ENCODE measurements at regions not wholly inside any gene's neighbourhood (a gene's known extent, or its start where the extent isn't known, plus 50 kb on each side); places are given as distances from the start of the nearest gene placed in this dataset.

- Mint-ChIP-seq H3K27me3 (ENCODE audit: unreplicated experiment) (no peaks in the 10 kb centered on the region), H3K9me3 (ENCODE audit: low read depth, unreplicated experiment) (no peaks in the 10 kb centered on the region), H3K27ac (ENCODE audit: unreplicated experiment) (peak overlapping the region; percentile 29), H3K4me1 (ENCODE audit: low read depth, unreplicated experiment) (peaks cover 42% of the 10 kb centered on the region), H3K4me3 (ENCODE audit: low read depth, unreplicated experiment) (no peak overlapping the region), H3K36me3 (ENCODE audit: insufficient read depth, unreplicated experiment) (no peaks in the 10 kb centered on the region)
- TF ChIP-seq, protein P1, sequence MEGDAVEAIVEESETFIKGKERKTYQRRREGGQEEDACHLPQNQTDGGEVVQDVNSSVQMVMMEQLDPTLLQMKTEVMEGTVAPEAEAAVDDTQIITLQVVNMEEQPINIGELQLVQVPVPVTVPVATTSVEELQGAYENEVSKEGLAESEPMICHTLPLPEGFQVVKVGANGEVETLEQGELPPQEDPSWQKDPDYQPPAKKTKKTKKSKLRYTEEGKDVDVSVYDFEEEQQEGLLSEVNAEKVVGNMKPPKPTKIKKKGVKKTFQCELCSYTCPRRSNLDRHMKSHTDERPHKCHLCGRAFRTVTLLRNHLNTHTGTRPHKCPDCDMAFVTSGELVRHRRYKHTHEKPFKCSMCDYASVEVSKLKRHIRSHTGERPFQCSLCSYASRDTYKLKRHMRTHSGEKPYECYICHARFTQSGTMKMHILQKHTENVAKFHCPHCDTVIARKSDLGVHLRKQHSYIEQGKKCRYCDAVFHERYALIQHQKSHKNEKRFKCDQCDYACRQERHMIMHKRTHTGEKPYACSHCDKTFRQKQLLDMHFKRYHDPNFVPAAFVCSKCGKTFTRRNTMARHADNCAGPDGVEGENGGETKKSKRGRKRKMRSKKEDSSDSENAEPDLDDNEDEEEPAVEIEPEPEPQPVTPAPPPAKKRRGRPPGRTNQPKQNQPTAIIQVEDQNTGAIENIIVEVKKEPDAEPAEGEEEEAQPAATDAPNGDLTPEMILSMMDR (IDR thresholded peaks at IDR 0.05; ENCODE audit: unreplicated experiment), result no peak
- CTCF ChIA-PET, result no interaction called here
- BruUV-seq (replicated peaks), result no TSS peak
- DNase-seq, result peak; percentile 18
- intact Hi-C loops (cut with micrococcal nuclease; ENCODE audit: unreplicated experiment), result loop anchor here (10.0 kb wide), 1 partner anchor 90 kb away; no protein-coding TSS in a partner anchor
Observed at GRCh38 chr11:88414385-88414861, 76.9 kb upstream of the CTSC start.

GRCh38 chr11:88411265-88411664 lies 73.7 kb upstream of the CTSC start:
- H3K36me3 Mint-ChIP-seq (ENCODE audit: insufficient read depth, unreplicated experiment), result no peaks in the 10 kb centered on the region
- H3K4me1 Mint-ChIP-seq (ENCODE audit: low read depth, unreplicated experiment), result peaks cover 21% of the 10 kb centered on the region
- DNase-seq, result no peak
- intact Hi-C loops (cut with micrococcal nuclease; ENCODE audit: unreplicated experiment), result loop anchor here (10.0 kb wide), 1 partner anchor 94 kb away; no protein-coding TSS in a partner anchor
- TF ChIP-seq, protein P1 (IDR thresholded peaks at IDR 0.05; ENCODE audit: unreplicated experiment), result no peak
- H3K27me3 Mint-ChIP-seq (ENCODE audit: unreplicated experiment), result no peaks in the 10 kb centered on the region
- CTCF ChIA-PET, result no interaction called here
- no TSS peak for BruUV-seq (replicated peaks)
- no peak overlapping the region for H3K27ac Mint-ChIP-seq (ENCODE audit: unreplicated experiment)
- no peak overlapping the region for H3K4me3 Mint-ChIP-seq (ENCODE audit: low read depth, unreplicated experiment)
- no peaks in the 10 kb centered on the region for H3K9me3 Mint-ChIP-seq (ENCODE audit: low read depth, unreplicated experiment)

DNA sequence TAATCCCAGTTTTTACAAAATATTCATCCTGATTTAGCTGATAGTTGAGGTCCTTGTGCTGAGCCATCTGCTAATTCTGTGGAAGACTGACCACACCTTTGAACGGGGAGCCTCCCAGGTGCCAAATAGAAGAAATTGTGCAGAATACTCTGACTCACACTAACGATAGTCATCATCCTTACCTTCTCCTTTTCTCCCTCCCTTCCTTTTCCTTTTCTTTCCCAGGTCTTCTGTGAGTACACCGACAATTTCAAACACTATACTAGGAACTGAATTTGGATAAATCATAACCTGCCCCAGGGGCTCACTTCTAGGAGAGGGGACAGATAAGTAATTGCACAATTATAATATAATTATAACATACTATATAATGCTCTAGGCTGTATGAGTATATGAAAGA lies 73.1 kb upstream of the CTSC start:
- intact Hi-C loops (cut with micrococcal nuclease; ENCODE audit: unreplicated experiment), result loop anchor here (10.0 kb wide), 1 partner anchor 94 kb away; no protein-coding TSS in a partner anchor
- Mint-ChIP-seq H3K4me1 (ENCODE audit: low read depth, unreplicated experiment) (peaks cover 15% of the 10 kb centered on the region), H3K4me3 (ENCODE audit: low read depth, unreplicated experiment) (no peak overlapping the region), H3K9me3 (ENCODE audit: low read depth, unreplicated experiment) (no peaks in the 10 kb centered on the region), H3K27ac (ENCODE audit: unreplicated experiment) (no peak overlapping the region), H3K36me3 (ENCODE audit: insufficient read depth, unreplicated experiment) (no peaks in the 10 kb centered on the region), H3K27me3 (ENCODE audit: unreplicated experiment) (no peaks in the 10 kb centered on the region)
- BruUV-seq (replicated peaks), result no TSS peak
- TF ChIP-seq, protein P1 (IDR thresholded peaks at IDR 0.05; ENCODE audit: unreplicated experiment), result no peak
- CTCF ChIA-PET, result no interaction called here
- DNase-seq, result no peak

DNA sequence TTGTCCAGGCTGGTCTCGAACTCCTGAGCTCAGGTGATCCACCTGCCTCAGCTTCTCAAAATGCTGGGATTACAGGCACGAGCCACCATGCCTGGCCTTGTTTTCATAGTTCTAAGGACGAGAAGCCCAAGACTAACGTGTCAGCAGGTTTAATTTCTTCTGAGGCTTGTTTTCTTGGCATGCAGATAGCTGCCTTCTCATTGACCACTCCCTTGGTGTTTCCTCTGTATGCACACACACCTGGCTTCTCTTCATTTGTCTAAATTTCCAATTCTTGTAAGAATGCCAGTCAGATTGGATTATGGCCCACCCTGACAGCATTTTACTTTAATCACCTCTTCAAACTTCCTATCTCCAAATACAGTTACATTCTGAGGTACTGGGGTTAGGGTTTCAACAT lies 72.5 kb upstream of the CTSC start:
- H3K36me3 Mint-ChIP-seq (ENCODE audit: insufficient read depth, unreplicated experiment), result no peaks in the 10 kb centered on the region
- H3K9me3 Mint-ChIP-seq (ENCODE audit: low read depth, unreplicated experiment), result no peaks in the 10 kb centered on the region
- CTCF ChIA-PET, result interaction anchor here (0.6 kb wide), 1 partner anchor 12 kb away, joined by 3 read pairs; no protein-coding TSS in a partner anchor
- no peak overlapping the region for H3K27ac Mint-ChIP-seq (ENCODE audit: unreplicated experiment)
- intact Hi-C loops (cut with micrococcal nuclease; ENCODE audit: unreplicated experiment), result loop anchor here (10.0 kb wide), 1 partner anchor 95 kb away; no protein-coding TSS in a partner anchor
- TF ChIP-seq, protein P1 (IDR thresholded peaks at IDR 0.05; ENCODE audit: unreplicated experiment), result no peak
- H3K27me3 Mint-ChIP-seq (ENCODE audit: unreplicated experiment), result no peaks in the 10 kb centered on the region
- DNase-seq, result no peak
- H3K4me1 Mint-ChIP-seq (ENCODE audit: low read depth, unreplicated experiment), result peaks cover 11% of the 10 kb centered on the region
- no peak overlapping the region for H3K4me3 Mint-ChIP-seq (ENCODE audit: low read depth, unreplicated experiment)
- no TSS peak for BruUV-seq (replicated peaks)
